HepG2 (cell line): ENCODE measurements at regions not wholly inside any gene's neighbourhood (a gene's known extent, or its start where the extent isn't known, plus 50 kb on each side); places are given as distances from the start of the nearest gene placed in this dataset.

Experiments
- CEBPZ ChIP-seq: IDR thresholded peaks from 2 replicates; pipeline ENCODE4 v1.6.1; 2012; ENCODE audit warnings: low read length, improper control_type of control experiment
- CTCF ChIP-seq: sonication (generic); formaldehyde crosslinking; IDR thresholded peaks from 2 replicates; pipeline ENCODE4 v1.5.0; 2020; ENCODE audit warnings: mild to moderate bottlenecking, missing genetic modification reagents, moderate library complexity
- JUND ChIP-seq: sonication (generic); formaldehyde crosslinking; IDR thresholded peaks from 2 replicates; pipeline ENCODE4 v1.8.0; 2022; ENCODE audit warnings: mild to moderate bottlenecking, missing genetic modification reagents
- MYC ChIP-seq: sonication (generic); formaldehyde crosslinking; IDR thresholded peaks from 2 replicates; pipeline ENCODE4 v1.9.0; 2021; ENCODE audit warnings: missing genetic modification reagents, borderline replicate concordance
- NR1H2 ChIP-seq: sonication (generic); formaldehyde crosslinking; IDR thresholded peaks from 2 replicates; pipeline ENCODE4 v1.8.1; 2022; ENCODE audit warnings: low read depth, missing genetic modification reagents, borderline replicate concordance
- POLR2AphosphoS5 ChIP-seq: IDR thresholded peaks from 2 replicates; pipeline ENCODE4 v1.6.1; 2012; ENCODE audit warnings: low read depth, low read length
- STAT6 ChIP-seq: sonication (generic); formaldehyde crosslinking; IDR thresholded peaks from 2 replicates; pipeline ENCODE4 v1.4.0; 2020; ENCODE audit warnings: missing genetic modification reagents, mild to moderate bottlenecking, borderline replicate concordance
- USF2 ChIP-seq, 2 experiments: sonication (generic) in 1 of 2; formaldehyde crosslinking in 1 of 2; IDR thresholded peaks; 2 replicates each; pipeline versions ENCODE4 v1.5.1 to v1.6.1; 2011 to 2020; ENCODE audit warnings: borderline replicate concordance in 1 of 2, low read depth in 1 of 2, low read length in 1 of 2, mild to moderate bottlenecking in 1 of 2, missing genetic modification reagents in 1 of 2, moderate library complexity in 1 of 2
- ZBTB1 ChIP-seq: sonication (generic); formaldehyde crosslinking; IDR thresholded peaks from 2 replicates; pipeline ENCODE4 v1.4.0; 2020; ENCODE audit warnings: missing genetic modification reagents, borderline replicate concordance
- ZNF234 ChIP-seq: sonication (generic); formaldehyde crosslinking; conservative IDR thresholded peaks from 2 replicates; pipeline ENCODE4 v1.5.1; 2020; ENCODE audit warnings: mild to moderate bottlenecking, missing genetic modification reagents
- ZNF350 ChIP-seq: sonication (generic); formaldehyde crosslinking; IDR thresholded peaks from 2 replicates; pipeline ENCODE4 v1.4.0; 2020; ENCODE audit warnings: mild to moderate bottlenecking, low read depth, missing genetic modification reagents, borderline replicate concordance

GRCh38 chr17:5740937-5741336 is 156.6 kb upstream of the NLRP1 start:
- TF ChIP-seq NR1H2 (no peak), JUND (no peak), ZNF234 (CRISPR knock-in tag) (no peak), CEBPZ (no peak), USF2 (IDR thresholded peaks at IDR 0.05; ENCODE audit: low read depth, low read length) (no peak), USF2 (CRISPR knock-in tag; IDR thresholded peaks at IDR 0.05; ENCODE audit: borderline replicate concordance) (no peak), POLR2AphosphoS5 (no peak), STAT6 (CRISPR knock-in tag) (no peak), ZBTB1 (CRISPR knock-in tag) (no peak), MYC (CRISPR knock-in tag) (no peak), CTCF (CRISPR knock-in tag) (no peak), ZNF350 (CRISPR knock-in tag) (no peak)
